Astrocyte (in vitro differentiated cells and primary cell): ENCODE measurements at regions not wholly inside any gene's neighbourhood (a gene's known extent, or its start where the extent isn't known, plus 50 kb on each side); places are given as distances from the start of the nearest gene placed in this dataset.

ENCODE experiments used
- DNase-seq: peaks from one replicate; pipeline ENCODE4 v3.0.0-alpha.2; 2010; ENCODE audit warnings: low read depth
- FAIRE-seq: peaks from 2 replicates; lab custom pipeline; 2011; peaks lifted over from hg19 to GRCh38; lab: Jason Lieb, UNC
- H2AFZ ChIP-seq: 2 replicates; pipeline ENCODE4 v1.6.0; 2012; ENCODE audit warnings: low read depth, low read length, inconsistent platforms
- H3K27ac ChIP-seq: 2 replicates; pipeline ENCODE4 v1.5.1; 2011; ENCODE audit warnings: low read depth, low read length, inconsistent platforms
- H3K27me3 ChIP-seq: 2 replicates; pipeline ENCODE4 v1.6.0; 2011; ENCODE audit warnings: low read length, inconsistent platforms; ENCODE audit not compliant: insufficient read depth
- H3K36me3 ChIP-seq: 2 replicates; pipeline ENCODE4 v1.5.1; 2011; ENCODE audit warnings: low read length, inconsistent platforms; ENCODE audit not compliant: insufficient read depth
- H3K4me1 ChIP-seq: 2 replicates; pipeline ENCODE4 v1.5.1; 2011; ENCODE audit warnings: low read length, inconsistent platforms; ENCODE audit not compliant: insufficient read depth
- H3K4me2 ChIP-seq: 2 replicates; pipeline ENCODE4 v1.6.0; 2012; ENCODE audit warnings: low read length, inconsistent platforms
- H3K4me3 ChIP-seq: 2 replicates; pipeline ENCODE4 v1.5.1; 2011; ENCODE audit warnings: low read depth, mild to moderate bottlenecking, low read length, inconsistent platforms; ENCODE audit not compliant: insufficient read depth
- H3K79me2 ChIP-seq: 2 replicates; pipeline ENCODE4 v1.6.0; 2012; ENCODE audit warnings: mild to moderate bottlenecking, low read length, inconsistent platforms; ENCODE audit not compliant: insufficient read depth
- H3K9ac ChIP-seq: 2 replicates; pipeline ENCODE4 v1.6.0; 2012; ENCODE audit warnings: mild to moderate bottlenecking, low read length, inconsistent platforms
- H3K9me3 ChIP-seq: 2 replicates; pipeline ENCODE4 v1.5.1; 2012; ENCODE audit warnings: low read depth, mild to moderate bottlenecking, low read length, inconsistent platforms; ENCODE audit not compliant: insufficient read depth
- H4K20me1 ChIP-seq: 2 replicates; pipeline ENCODE4 v1.6.0; 2012; ENCODE audit warnings: low read length, inconsistent platforms; ENCODE audit not compliant: insufficient read depth
- H3K27ac Mint-ChIP-seq: one replicate; pipeline ENCODE4 v1.8.0; 2021; ENCODE audit warnings: mild to moderate bottlenecking, mixed read lengths; ENCODE audit not compliant: unreplicated experiment
- H3K27me3 Mint-ChIP-seq: one replicate; pipeline ENCODE4 v1.8.0; 2021; ENCODE audit warnings: low read depth, mixed read lengths; ENCODE audit not compliant: unreplicated experiment
- H3K36me3 Mint-ChIP-seq: one replicate; pipeline ENCODE4 v1.8.0; 2021; ENCODE audit warnings: low read depth, mixed read lengths; ENCODE audit not compliant: unreplicated experiment
- H3K4me1 Mint-ChIP-seq: one replicate; pipeline ENCODE4 v1.8.0; 2021; ENCODE audit warnings: low read depth, mixed read lengths; ENCODE audit not compliant: unreplicated experiment
- H3K4me3 Mint-ChIP-seq: one replicate; pipeline ENCODE4 v1.8.0; 2021; ENCODE audit warnings: mild to moderate bottlenecking, moderate library complexity, mixed read lengths; ENCODE audit not compliant: unreplicated experiment
- H3K9me3 Mint-ChIP-seq: one replicate; pipeline ENCODE4 v1.8.0; 2021; ENCODE audit warnings: mild to moderate bottlenecking, mixed read lengths; ENCODE audit not compliant: unreplicated experiment
- CTCF ChIP-seq: IDR thresholded peaks from 2 replicates; pipeline ENCODE4 v1.5.1; 2011; ENCODE audit warnings: low read depth, mild to moderate bottlenecking, inconsistent platforms, low read length, moderate library complexity; ENCODE audit not compliant: insufficient read depth
- EZH2 ChIP-seq: IDR thresholded peaks from 2 replicates; pipeline ENCODE4 v1.6.1; 2012; ENCODE audit warnings: mild to moderate bottlenecking, low read length, inconsistent platforms; ENCODE audit not compliant: insufficient read depth

GRCh38 chr4:24701683-24702082 is 93.7 kb upstream of the SOD3 start:
- no peaks in the 10 kb centered on the region for H3K4me1 Mint-ChIP-seq
- Histone ChIP-seq H2AFZ (no peak overlapping the region), H3K4me1 (no peaks in the 10 kb centered on the region), H3K4me3 (no peak overlapping the region), H3K79me2 (no peaks in the 10 kb centered on the region), H3K27ac (no peak overlapping the region), H3K9me3 (no peaks in the 10 kb centered on the region), H3K4me2 (no peak overlapping the region), H3K27me3 (no peaks in the 10 kb centered on the region), H4K20me1 (no peaks in the 10 kb centered on the region), H3K36me3 (no peaks in the 10 kb centered on the region), H3K9ac (no peak overlapping the region)
- no peaks in the 10 kb centered on the region for H3K36me3 Mint-ChIP-seq
- H3K27me3 Mint-ChIP-seq = peaks cover 11% of the 10 kb centered on the region
- DNase-seq (no peak), FAIRE-seq (no peak)
- H3K27ac Mint-ChIP-seq = no peak overlapping the region
- TF ChIP-seq EZH2 = no peak
- H3K9me3 Mint-ChIP-seq = no peaks in the 10 kb centered on the region
- H3K4me3 Mint-ChIP-seq = no peak overlapping the region

- Histone ChIP-seq H3K79me2 (no peaks in the 10 kb centered on the region), H3K4me2 (no peak overlapping the region), H3K4me3 (no peak overlapping the region), H3K27me3 (no peaks in the 10 kb centered on the region), H4K20me1 (no peaks in the 10 kb centered on the region), H3K36me3 (no peaks in the 10 kb centered on the region), H3K9ac (no peak overlapping the region), H2AFZ (no peak overlapping the region), H3K4me1 (no peaks in the 10 kb centered on the region), H3K9me3 (no peaks in the 10 kb centered on the region), H3K27ac (no peak overlapping the region)
- peaks cover 11% of the 10 kb centered on the region for H3K27me3 Mint-ChIP-seq
- FAIRE-seq (no peak), DNase-seq (no peak)
- H3K9me3 Mint-ChIP-seq = no peaks in the 10 kb centered on the region
- no peak for TF ChIP-seq EZH2
- H3K27ac Mint-ChIP-seq = no peak overlapping the region
- H3K4me1 Mint-ChIP-seq = no peaks in the 10 kb centered on the region
- H3K4me3 Mint-ChIP-seq = no peak overlapping the region
- no peaks in the 10 kb centered on the region for H3K36me3 Mint-ChIP-seq
Measured at GRCh38 chr4:24702281-24702680, 93.1 kb upstream of the SOD3 start.

GRCh38 chr4:24703298-24703697 is 92.1 kb upstream of the SOD3 start:
- no peaks in the 10 kb centered on the region for H4K20me1 ChIP-seq

More at GRCh38 chr4:24703298-24703697, 92.1 kb upstream of the SOD3 start:
- H3K79me2 ChIP-seq = no peaks in the 10 kb centered on the region
- no peak for TF ChIP-seq CTCF
- H3K4me2 ChIP-seq = no peak overlapping the region
- no peaks in the 10 kb centered on the region for H3K36me3 ChIP-seq
- H2AFZ ChIP-seq = no peak overlapping the region
- FAIRE-seq (no peak), DNase-seq (no peak)
- no peak overlapping the region for H3K4me3 Mint-ChIP-seq
- no peaks in the 10 kb centered on the region for H3K9me3 Mint-ChIP-seq
- H3K36me3 Mint-ChIP-seq = no peaks in the 10 kb centered on the region
- no peaks in the 10 kb centered on the region for H3K27me3 ChIP-seq
- no peak overlapping the region for H3K9ac ChIP-seq
- peaks cover 11% of the 10 kb centered on the region for H3K27me3 Mint-ChIP-seq
- H3K27ac Mint-ChIP-seq = no peak overlapping the region
- H3K4me1 Mint-ChIP-seq = no peaks in the 10 kb centered on the region
- H3K4me1 ChIP-seq = no peaks in the 10 kb centered on the region
- H3K9me3 ChIP-seq = no peaks in the 10 kb centered on the region
- no peak overlapping the region for H3K27ac ChIP-seq
- no peak overlapping the region for H3K4me3 ChIP-seq
